SHP77 (cell line): ENCODE measurements at regions not wholly inside any gene's neighbourhood (a gene's known extent, or its start where the extent isn't known, plus 50 kb on each side); places are given as distances from the start of the nearest gene placed in this dataset.

Experiments
- DNase-seq, 2 experiments: peaks; one replicate each; lab custom pipeline; 2025; lab: John Stamatoyannopoulos, UW

- DNase-seq, result no peak
Observed at GRCh38 chr6:164214066-164214465, 799.5 kb downstream of the QKI start.

- no peak for DNase-seq
Observed at GRCh38 chr6:164211254-164211653, 796.7 kb downstream of the QKI start.

- no peak for DNase-seq
Observed at GRCh38 chr6:164210783-164211182, 796.3 kb downstream of the QKI start.

- no peak for DNase-seq
Observed at GRCh38 chr6:164210323-164210722, 795.8 kb downstream of the QKI start.

- DNase-seq, result no peak
Observed at GRCh38 chr6:164208371-164208770, 793.9 kb downstream of the QKI start.

GRCh38 chr6:164206807-164207423 is 792.4 kb downstream of the QKI start:
- no peak for DNase-seq

- DNase-seq, result no peak
Observed at GRCh38 chr6:164200071-164200470, 785.6 kb downstream of the QKI start.

- DNase-seq, result no peak
Observed at GRCh38 chr6:164195942-164196281, 781.4 kb downstream of the QKI start.

GRCh38 chr6:164195278-164195941 is 780.9 kb downstream of the QKI start:
- DNase-seq, result no peak

GRCh38 chr6:164188861-164189260 is 774.3 kb downstream of the QKI start:
- no peak for DNase-seq

- DNase-seq, result no peak
Observed at GRCh38 chr6:164185471-164185871, 771.0 kb downstream of the QKI start.

GRCh38 chr6:164184410-164184809 is 769.9 kb downstream of the QKI start:
- no peak for DNase-seq

GRCh38 chr6:164183556-164184123 is 769.1 kb downstream of the QKI start:
- DNase-seq, result no peak

GRCh38 chr6:164178679-164179332 is 764.3 kb downstream of the QKI start:
- DNase-seq, result no peak

GRCh38 chr6:164169355-164169754 is 754.8 kb downstream of the QKI start:
- no peak for DNase-seq

- no peak for DNase-seq
Observed at GRCh38 chr6:164168595-164168994, 754.1 kb downstream of the QKI start.

- DNase-seq, result no peak
Observed at GRCh38 chr6:164167873-164168405, 753.4 kb downstream of the QKI start.

- no peak for DNase-seq
Observed at GRCh38 chr6:164166996-164167395, 752.5 kb downstream of the QKI start.

GRCh38 chr6:164166515-164166914 is 752.0 kb downstream of the QKI start:
- no peak for DNase-seq

- DNase-seq, result no peak
Observed at GRCh38 chr6:164164876-164165275, 750.4 kb downstream of the QKI start.

- no peak for DNase-seq
Observed at GRCh38 chr6:164163239-164163638, 748.7 kb downstream of the QKI start.

GRCh38 chr6:164159061-164159460 is 744.5 kb downstream of the QKI start:
- DNase-seq, result no peak

GRCh38 chr6:164154588-164154987 is 740.1 kb downstream of the QKI start:
- no peak for DNase-seq
